NCI-H226 (cell line): ENCODE measurements at regions not wholly inside any gene's neighbourhood (a gene's known extent, or its start where the extent isn't known, plus 50 kb on each side); places are given as distances from the start of the nearest gene placed in this dataset.

Experiments used
- DNase-seq: peaks from one replicate; pipeline ENCODE4 v3.0.0-alpha.2; 2015

- DNase-seq, result no peak
Observed at GRCh38 chr3:82938821-82939328, 1177.4 kb upstream of the GBE1 start.

- no peak for DNase-seq
Observed at GRCh38 chr3:82927309-82928253, 1166.1 kb upstream of the GBE1 start.

GRCh38 chr3:82891028-82891427, 1129.6 kb upstream of the GBE1 start:
- no peak for DNase-seq

DNA sequence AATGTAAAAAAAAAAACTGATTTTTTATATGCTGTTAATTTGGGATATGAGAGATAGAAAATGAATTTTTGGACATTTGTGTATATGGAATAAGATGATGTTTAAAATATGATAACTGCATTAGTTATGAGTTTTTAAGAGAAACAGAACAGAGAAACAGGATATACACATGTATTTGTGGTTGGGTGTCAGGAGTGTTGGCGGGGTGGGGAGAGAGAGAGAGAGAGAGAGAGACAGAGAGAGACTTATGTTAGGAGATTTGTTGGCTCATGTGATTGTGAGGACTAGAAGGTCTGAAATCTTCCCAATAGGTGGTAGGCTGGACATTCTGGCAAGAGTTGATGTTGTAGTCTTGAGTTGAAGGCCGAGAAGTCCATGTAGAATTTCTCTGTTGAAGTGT, 1121.6 kb upstream of the GBE1 start:
- DNase-seq, result no peak

- DNase-seq, result no peak
Observed at GRCh38 chr3:82875401-82875800, 1114.0 kb upstream of the GBE1 start.

- no peak for DNase-seq
Observed at GRCh38 chr3:82839871-82840270, 1078.4 kb upstream of the GBE1 start.

DNA sequence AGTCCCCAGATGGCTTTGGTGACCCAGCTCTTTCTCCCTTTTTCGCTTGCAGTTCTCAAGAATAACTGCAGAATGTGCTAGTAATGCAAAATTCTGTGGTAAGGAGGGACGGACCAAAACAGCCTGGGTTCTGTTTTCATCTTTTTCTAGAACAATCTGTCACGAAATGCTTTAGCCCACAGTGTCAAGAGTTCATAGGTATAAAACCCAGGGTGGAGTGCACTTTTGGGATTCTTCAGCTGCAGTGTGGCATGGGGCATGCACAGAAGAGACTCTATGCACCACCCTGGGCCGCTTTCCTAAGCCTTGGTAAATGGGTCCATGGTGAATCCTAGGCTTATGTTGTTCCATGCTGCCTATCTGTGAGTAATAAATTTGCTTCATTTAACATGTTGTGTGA, 1072.7 kb upstream of the GBE1 start:
- DNase-seq, result no peak

DNA sequence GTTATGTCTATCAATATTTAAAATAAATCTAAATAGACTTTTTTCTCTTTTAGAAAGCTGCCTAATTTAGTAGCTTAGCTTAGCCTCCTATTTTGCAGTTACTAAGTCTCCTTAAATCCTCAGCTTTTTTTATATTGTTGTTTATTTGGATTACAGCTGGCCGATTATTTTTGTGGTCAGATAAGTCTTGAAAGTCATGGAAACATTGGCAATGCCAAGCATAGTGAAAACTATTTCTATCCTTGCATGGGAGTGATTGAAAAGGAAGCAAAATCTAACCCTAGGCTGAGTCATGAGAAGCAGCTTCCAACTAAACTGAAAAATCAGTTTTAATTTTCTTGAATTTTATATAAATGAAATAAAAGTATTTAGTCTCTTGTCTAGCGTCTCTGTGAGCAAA, 1063.0 kb upstream of the GBE1 start:
- DNase-seq, result no peak

DNA sequence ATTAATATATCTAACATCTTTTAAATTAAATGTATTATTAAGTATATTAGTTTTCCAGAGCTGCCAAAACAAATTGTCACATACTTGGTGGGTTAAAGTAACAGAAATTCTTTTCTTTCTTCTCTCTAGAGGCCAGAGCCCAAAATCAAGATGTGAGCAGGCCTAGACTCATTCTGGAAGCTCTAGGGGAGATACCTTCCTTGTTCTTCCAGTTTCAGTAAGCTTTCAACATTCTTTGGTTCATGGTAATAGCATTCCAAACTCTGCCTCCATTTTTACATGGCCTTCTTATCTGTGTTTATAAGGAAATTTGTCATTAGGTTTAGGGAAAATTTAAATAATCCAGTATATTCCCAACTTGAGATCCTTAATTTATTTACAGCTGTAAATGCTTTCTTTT, 1054.6 kb upstream of the GBE1 start:
- no peak for DNase-seq

DNA sequence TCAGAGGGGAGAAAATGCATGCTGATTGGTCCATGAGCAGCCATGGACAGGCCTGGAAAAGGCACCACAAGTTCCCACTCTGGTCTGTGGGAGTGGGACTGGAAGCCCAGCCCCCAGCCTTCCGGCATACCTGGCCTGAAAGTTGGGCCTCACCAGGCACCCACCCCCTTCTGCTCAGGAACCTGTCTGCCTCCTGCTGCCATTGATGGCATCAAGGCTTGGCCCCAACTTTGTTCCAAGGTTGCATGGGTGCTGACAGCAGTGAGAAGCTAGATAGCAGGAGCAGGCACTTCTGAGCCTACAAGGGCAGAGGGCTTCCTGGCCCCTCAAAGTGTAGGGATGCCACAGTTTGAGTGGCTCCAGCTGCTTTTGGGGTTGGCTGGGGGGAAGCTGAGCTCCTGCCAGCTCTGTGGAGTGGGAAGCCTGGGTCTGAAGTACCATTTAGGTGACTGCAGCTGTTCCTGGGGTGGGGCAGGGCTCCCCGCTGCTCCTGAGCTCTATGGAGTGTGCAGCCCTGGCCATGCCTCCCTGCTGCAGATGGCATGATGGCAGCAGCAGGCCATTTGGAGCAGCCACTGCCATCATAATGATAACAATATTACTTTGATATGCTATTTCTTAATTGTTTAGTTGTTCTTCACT, 1054.1 kb upstream of the GBE1 start:
- DNase-seq, result no peak

GRCh38 chr3:82814660-82815059, 1053.2 kb upstream of the GBE1 start:
- DNase-seq, result no peak

- no peak for DNase-seq
Observed at GRCh38 chr3:82807781-82808180, 1046.3 kb upstream of the GBE1 start.

DNA sequence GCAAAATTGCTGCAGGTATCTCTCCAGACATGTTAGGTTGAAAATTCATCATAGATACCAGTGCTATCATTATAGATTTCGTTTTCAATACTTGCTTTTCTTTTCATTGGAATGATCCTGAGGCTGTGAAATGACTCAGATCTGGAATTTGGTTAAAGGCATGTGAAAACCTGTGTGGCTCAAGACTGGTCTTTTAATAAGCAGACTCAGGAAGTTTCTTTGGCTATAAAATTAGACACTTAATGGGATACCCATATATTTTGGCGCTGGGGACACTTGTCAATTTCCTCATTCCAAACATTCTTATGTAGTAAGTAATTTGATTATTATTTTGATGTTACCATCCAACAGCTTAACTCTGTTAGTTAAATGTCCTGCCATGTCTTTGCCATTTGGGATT, 1041.1 kb upstream of the GBE1 start:
- DNase-seq, result no peak

DNA sequence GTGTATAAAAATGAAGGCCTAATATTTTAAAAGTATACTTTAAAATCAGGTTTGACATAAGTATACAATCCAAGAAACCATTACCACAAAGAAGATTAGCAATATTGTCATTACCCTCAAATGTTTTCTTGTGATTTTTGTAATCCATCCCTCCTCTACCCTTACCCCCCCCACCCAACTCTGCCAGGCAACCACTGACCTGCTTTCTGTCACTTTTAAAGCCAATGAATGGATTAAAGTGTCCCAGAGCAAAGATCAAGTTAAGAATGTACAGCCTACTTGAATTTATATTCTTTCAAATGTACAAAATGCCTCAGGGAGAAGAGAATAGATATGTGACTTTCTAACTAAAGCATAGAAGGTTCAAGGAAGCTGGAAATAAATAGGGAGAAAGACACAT, 1038.8 kb upstream of the GBE1 start:
- DNase-seq, result no peak

DNA sequence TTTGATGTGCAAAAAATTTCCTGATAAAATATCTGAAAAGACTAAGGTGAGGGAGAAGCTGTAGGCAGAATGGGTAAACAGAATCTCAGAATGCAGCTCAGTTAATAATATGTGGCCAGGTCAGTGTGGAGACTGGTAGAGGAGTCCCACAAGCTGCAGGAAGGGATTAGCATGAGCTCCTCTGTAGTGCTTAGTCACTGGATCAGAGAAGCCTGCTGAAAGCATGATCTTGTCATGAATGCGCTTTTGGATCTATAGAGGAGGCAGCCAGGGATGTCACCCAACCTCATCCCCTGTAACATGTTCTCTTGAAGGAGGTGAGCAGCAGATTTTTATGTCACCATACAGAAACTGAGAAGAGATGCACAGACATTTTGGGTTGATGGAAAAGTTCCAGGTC, 1035.3 kb upstream of the GBE1 start:
- DNase-seq, result no peak

GRCh38 chr3:82791241-82791640, 1029.8 kb upstream of the GBE1 start:
- no peak for DNase-seq

GRCh38 chr3:82790307-82791097, 1029.1 kb upstream of the GBE1 start:
- no peak for DNase-seq

GRCh38 chr3:82783194-82783593, 1021.7 kb upstream of the GBE1 start:
- no peak for DNase-seq

DNA sequence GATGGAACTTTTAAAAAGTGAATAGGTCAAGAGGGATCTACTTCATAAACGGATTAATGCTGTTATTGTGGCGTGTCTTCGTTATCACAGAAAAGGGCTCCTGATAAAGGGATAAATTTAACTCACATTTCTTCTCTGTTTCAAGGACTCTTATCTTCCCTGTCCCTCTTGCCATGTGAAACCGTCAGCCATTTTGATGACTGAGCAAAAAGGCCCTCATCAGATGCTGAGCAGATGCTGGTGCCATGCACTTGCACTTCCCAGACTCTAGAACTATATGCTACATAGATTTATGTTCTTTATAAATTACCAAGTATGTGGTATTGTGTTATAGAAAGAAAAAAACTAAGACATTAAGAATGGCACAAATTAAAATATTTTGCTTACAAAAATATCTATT, 1011.8 kb upstream of the GBE1 start:
- no peak for DNase-seq

DNA sequence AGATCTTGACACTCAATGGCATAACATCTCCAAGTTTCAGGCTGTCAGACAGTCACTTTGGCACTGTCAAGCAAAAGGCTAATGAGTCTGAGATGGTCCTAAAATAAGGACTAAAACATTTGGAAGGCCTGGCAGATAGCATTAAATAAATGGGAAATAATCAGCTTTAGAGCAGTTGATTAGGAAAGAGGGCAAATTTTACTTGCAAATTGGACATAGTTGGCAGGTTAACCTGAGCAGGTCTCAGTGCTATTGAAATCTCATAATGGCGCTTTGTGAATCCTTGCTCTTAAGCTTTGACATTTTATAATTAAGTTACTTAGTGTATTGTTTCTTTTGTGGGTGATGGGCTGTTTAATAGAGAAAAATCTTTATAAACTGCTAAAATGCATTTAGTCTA, 1003.1 kb upstream of the GBE1 start:
- no peak for DNase-seq

DNA sequence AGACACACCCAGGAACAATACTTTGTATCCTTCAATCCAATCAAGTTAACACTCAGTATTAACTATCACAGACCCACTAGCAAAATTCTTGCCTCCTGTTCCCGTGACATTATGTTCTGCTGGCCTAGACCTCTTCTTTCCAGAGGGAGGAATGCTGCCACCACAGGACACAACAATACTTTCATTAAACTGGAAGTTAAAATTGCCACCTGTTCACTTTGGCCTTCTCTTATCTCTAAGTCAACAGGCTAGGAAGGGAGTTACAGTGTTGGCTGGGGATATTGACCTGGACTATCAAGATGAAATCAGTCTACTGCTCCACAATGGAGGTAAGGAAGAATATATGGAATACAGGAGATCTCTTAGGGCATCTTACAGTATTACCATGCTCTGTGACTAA, 1000.4 kb upstream of the GBE1 start:
- DNase-seq, result no peak

DNA sequence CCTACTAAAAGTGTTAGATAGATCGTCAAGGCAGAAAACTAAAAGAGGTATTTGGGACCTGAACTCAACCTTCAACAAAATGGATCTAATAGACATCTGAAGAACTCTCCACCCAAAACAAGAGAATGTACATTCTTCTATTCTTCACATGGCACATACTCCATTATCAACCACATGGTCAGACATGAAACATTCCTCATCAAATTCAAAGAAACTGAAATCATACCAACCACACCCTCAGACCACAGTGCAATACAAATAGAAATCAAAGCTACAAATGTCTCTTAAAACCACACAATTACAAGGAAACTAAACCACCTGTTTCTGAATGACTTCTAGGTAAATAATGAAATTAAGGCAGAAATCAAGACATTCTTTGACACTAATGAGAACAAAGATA, 984.1 kb upstream of the GBE1 start:
- DNase-seq, result no peak

DNA sequence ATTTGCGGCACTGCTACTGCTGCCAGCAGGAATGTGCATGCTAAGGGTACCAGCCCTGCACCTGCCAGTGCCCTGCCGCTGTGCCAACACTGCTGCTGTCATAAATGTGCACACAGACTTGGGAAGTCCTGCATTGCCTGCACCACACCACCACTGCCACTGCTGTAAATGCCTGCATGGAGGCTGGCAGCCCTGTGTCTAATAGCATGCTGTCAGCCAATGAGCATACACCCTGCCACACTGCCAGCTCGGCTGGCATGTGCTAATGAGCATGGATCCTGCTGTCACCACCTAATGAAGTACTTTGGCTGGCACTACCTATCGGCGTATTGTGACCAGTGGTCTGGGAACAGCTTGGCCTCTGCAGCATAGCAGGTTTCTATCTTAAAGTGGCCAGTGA, 981.8 kb upstream of the GBE1 start:
- DNase-seq, result no peak

- DNase-seq, result no peak
Observed at GRCh38 chr3:82741346-82741745, 979.9 kb upstream of the GBE1 start.
